Lower leg skin (tissue), 3 donors: ENCODE measurements at regions not wholly inside any gene's neighbourhood (a gene's known extent, or its start where the extent isn't known, plus 50 kb on each side); places are given as distances from the start of the nearest gene placed in this dataset.

Experiments
- CTCF ChIP-seq, 3 donors: fragments of 450-650 bp; IDR thresholded peaks; one replicate each; pipeline ENCODE4 v1.5.1; 2016; ENCODE audit warnings: antibody characterized with exemption in 3 of 3, mild to moderate bottlenecking in 3 of 3, moderate library complexity in 2 of 3
- POLR2A ChIP-seq, 2 donors: fragments of 450-650 bp; IDR thresholded peaks; one replicate each; pipeline ENCODE4 v1.6.1; 2016 to 2017; ENCODE audit warnings: antibody characterized with exemption in 2 of 2, mild to moderate bottlenecking in 1 of 2, moderate library complexity in 1 of 2

- TF ChIP-seq POLR2A (IDR thresholded peaks at IDR 0.05) = no peak
- TF ChIP-seq CTCF (IDR thresholded peaks at IDR 0.05) = no peak
These were observed 72.7 kb upstream of the WDR72 start for GRCh38 chr15:53831907-53832770.
